Natural killer cell (primary cell): ENCODE measurements at regions not wholly inside any gene's neighbourhood (a gene's known extent, or its start where the extent isn't known, plus 50 kb on each side); places are given as distances from the start of the nearest gene placed in this dataset.

Experiments
- ATAC-seq, 3 donors: fragments of 150-1000 bp in 2 of 3; fragments of 200-7000 bp in 1 of 3; cut with Tn5 transposase; 1 replicate in 1 of 3; 2 replicates in 2 of 3; pipeline ENCODE4 v1.10.0; 2021; ENCODE audit warnings: mild to moderate bottlenecking in 2 of 3, moderate library complexity in 2 of 3
- DNase-seq, 2 donors: peaks; one replicate each; pipeline versions ENCODE4 v3.0.0 to v3.0.0-alpha.2; 2013 to 2021; ENCODE audit warnings: mixed read lengths in 1 of 2
- H3K27ac ChIP-seq: one replicate; pipeline ENCODE4 v1.5.1; 2013; ENCODE audit warnings: mild to moderate bottlenecking, low read length
- H3K27me3 ChIP-seq: one replicate; pipeline ENCODE4 v1.6.1; 2013; ENCODE audit warnings: low read length; ENCODE audit not compliant: control insufficient read depth, insufficient read depth
- H3K36me3 ChIP-seq: one replicate; pipeline ENCODE4 v1.6.1; 2013; ENCODE audit warnings: low read length; ENCODE audit not compliant: control insufficient read depth, insufficient read depth
- H3K4me1 ChIP-seq: one replicate; pipeline ENCODE4 v1.6.1; 2013; ENCODE audit warnings: low read length; ENCODE audit not compliant: control insufficient read depth, insufficient read depth
- H3K4me3 ChIP-seq: one replicate; pipeline ENCODE4 v1.5.1; 2013; ENCODE audit warnings: low read length
- H3K9me3 ChIP-seq: one replicate; pipeline ENCODE4 v1.6.1; 2013; ENCODE audit warnings: low read length; ENCODE audit not compliant: control insufficient read depth, insufficient read depth
- H3K27ac Mint-ChIP-seq, 2 donors: one replicate each; pipeline ENCODE4 v1.8.0; 2022; ENCODE audit warnings: mild to moderate bottlenecking in 2 of 2, mixed read lengths in 2 of 2, moderate library complexity in 1 of 2
- H3K27me3 Mint-ChIP-seq, 2 donors: one replicate each; pipeline ENCODE4 v1.8.0; 2022; ENCODE audit warnings: low read depth in 2 of 2, mixed read lengths in 2 of 2
- H3K36me3 Mint-ChIP-seq: one replicate; pipeline ENCODE4 v1.8.0; 2022; ENCODE audit warnings: mixed read lengths
- H3K4me1 Mint-ChIP-seq, 2 donors: one replicate each; pipeline ENCODE4 v1.8.0; 2022; ENCODE audit warnings: mixed read lengths in 2 of 2
- H3K4me3 Mint-ChIP-seq: one replicate; pipeline ENCODE4 v1.8.0; 2022; ENCODE audit warnings: mild to moderate bottlenecking, moderate library complexity, mixed read lengths
- H3K9me3 Mint-ChIP-seq, 2 donors: one replicate each; pipeline ENCODE4 v1.8.0; 2022; ENCODE audit warnings: mixed read lengths in 2 of 2
- CTCF ChIP-seq: fragments of 200-600 bp; IDR thresholded peaks from one replicate; pipeline ENCODE4 v1.8.0; 2022; ENCODE audit warnings: antibody characterized with exemption
- WGBS: methylation state at CpG from one replicate; pipeline ENCODE4 v1.1.7; 2013; ENCODE audit warnings: missing lambda C conversion rate; ENCODE audit not compliant: insufficient coverage; 5-methylcytosine and 5-hydroxymethylcytosine counted together
- intact Hi-C: fragments of 100-400 bp; cut with micrococcal nuclease; formaldehyde crosslinking; loops from one replicate; pipeline ENCODE4 v1.14.2; 2022

GRCh38 chr18:52277785-52278184, 62.2 kb upstream of the DCC start:
- no peaks in the 10 kb centered on the region for H3K27me3 Mint-ChIP-seq
- H3K27ac Mint-ChIP-seq: no peak overlapping the region
- peaks cover 0 to 2% of the 10 kb centered on the region in 2 donors for H3K9me3 Mint-ChIP-seq
- no peak for TF ChIP-seq CTCF
- no CpG with 5 or more reads among the region's 2 CpGs for WGBS
- no peaks in the 10 kb centered on the region for H3K36me3 ChIP-seq
- H3K4me3 ChIP-seq: no peak overlapping the region
- intact Hi-C loops: no loop called here
- H3K27me3 ChIP-seq: no peaks in the 10 kb centered on the region
- ATAC-seq (no peak), DNase-seq (no peak)
- no peaks in the 10 kb centered on the region for H3K36me3 Mint-ChIP-seq
- no peaks in the 10 kb centered on the region for H3K9me3 ChIP-seq
- no peaks in the 10 kb centered on the region for H3K4me1 ChIP-seq
- no peak overlapping the region for H3K27ac ChIP-seq
- no peak overlapping the region for H3K4me3 Mint-ChIP-seq
- no peaks in the 10 kb centered on the region for H3K4me1 Mint-ChIP-seq

GRCh38 chr18:52278191-52278590, 61.8 kb upstream of the DCC start:
- intact Hi-C loops: no loop called here
- Histone ChIP-seq H3K27ac (no peak overlapping the region), H3K4me3 (no peak overlapping the region), H3K9me3 (no peaks in the 10 kb centered on the region), H3K27me3 (no peaks in the 10 kb centered on the region), H3K4me1 (no peaks in the 10 kb centered on the region), H3K36me3 (no peaks in the 10 kb centered on the region)
- ATAC-seq (no peak), DNase-seq (no peak)
- H3K36me3 Mint-ChIP-seq: no peaks in the 10 kb centered on the region
- no peak overlapping the region for H3K27ac Mint-ChIP-seq
- H3K4me1 Mint-ChIP-seq: no peaks in the 10 kb centered on the region
- peaks cover 0 to 2% of the 10 kb centered on the region in 2 donors for H3K9me3 Mint-ChIP-seq
- no peaks in the 10 kb centered on the region for H3K27me3 Mint-ChIP-seq
- WGBS: 70% methylated on average over 2 of the region's 2 CpGs
- no peak overlapping the region for H3K4me3 Mint-ChIP-seq
- no peak for TF ChIP-seq CTCF

- Histone ChIP-seq H3K9me3 (no peaks in the 10 kb centered on the region), H3K4me1 (no peaks in the 10 kb centered on the region), H3K27ac (no peak overlapping the region), H3K27me3 (no peaks in the 10 kb centered on the region), H3K4me3 (no peak overlapping the region), H3K36me3 (no peaks in the 10 kb centered on the region)
- Mint-ChIP-seq H3K4me3 (no peak overlapping the region), H3K4me1 (no peaks in the 10 kb centered on the region), H3K27ac (no peak overlapping the region), H3K36me3 (no peaks in the 10 kb centered on the region), H3K9me3 (peaks cover 2% of the 10 kb centered on the region in 2 donors), H3K27me3 (no peaks in the 10 kb centered on the region)
- 88% methylated on average over 2 of the region's 2 CpGs for WGBS
- intact Hi-C loops: no loop called here
- ATAC-seq (no peak), DNase-seq (no peak)
- TF ChIP-seq CTCF: no peak
These were observed 59.3 kb upstream of the DCC start for GRCh38 chr18:52280702-52281101.

- DNase-seq: no peak
- no peaks in the 10 kb centered on the region for H3K4me1 Mint-ChIP-seq
- Histone ChIP-seq H3K36me3 (no peaks in the 10 kb centered on the region), H3K27me3 (no peaks in the 10 kb centered on the region), H3K4me3 (no peak overlapping the region), H3K27ac (no peak overlapping the region), H3K9me3 (no peaks in the 10 kb centered on the region), H3K4me1 (no peaks in the 10 kb centered on the region)
- H3K36me3 Mint-ChIP-seq: no peaks in the 10 kb centered on the region
- ATAC-seq: no peak
- H3K9me3 Mint-ChIP-seq: peaks cover 4 to 5% of the 10 kb centered on the region in 2 donors
- no peak for TF ChIP-seq CTCF
- WGBS: 100% methylated on average over 1 of the region's 1 CpG
- no peak overlapping the region for H3K4me3 Mint-ChIP-seq
- H3K27me3 Mint-ChIP-seq: no peaks in the 10 kb centered on the region
- no peak overlapping the region for H3K27ac Mint-ChIP-seq
- intact Hi-C loops: no loop called here
These were observed 56.1 kb upstream of the DCC start for GRCh38 chr18:52283927-52284326.
